SK-N-SH treated with all-trans-retinoic acid at 6 μM for 48 hours (cell line): ENCODE measurements at regions not wholly inside any gene's neighbourhood (a gene's known extent, or its start where the extent isn't known, plus 50 kb on each side); places are given as distances from the start of the nearest gene placed in this dataset.

Experiments
- ARNTL ChIP-seq: fragments of 450-650 bp; formaldehyde crosslinking; IDR thresholded peaks from 2 replicates; pipeline ENCODE4 v1.5.0; 2020; ENCODE audit warnings: low read depth, mild to moderate bottlenecking, moderate library complexity, borderline replicate concordance
- BACH2 ChIP-seq: fragments of 250-450 bp; sonication (Bioruptor Pico); IDR thresholded peaks from 2 replicates; pipeline ENCODE4 v1.9.0; 2021; ENCODE audit warnings: mild to moderate bottlenecking, borderline replicate concordance
- ESRRG ChIP-seq: fragments of 250-450 bp; sonication (Bioruptor Pico); IDR thresholded peaks from 2 replicates; pipeline ENCODE4 v1.6.1; 2021; ENCODE audit warnings: mild to moderate bottlenecking
- RARB ChIP-seq: fragments of 250-450 bp; sonication (Bioruptor Pico); IDR thresholded peaks from 2 replicates; pipeline ENCODE4 v1.8.0; 2021; ENCODE audit warnings: mild to moderate bottlenecking, moderate library complexity
- ZFP3 ChIP-seq: fragments of 250-450 bp; sonication (Bioruptor Pico); IDR thresholded peaks from 2 replicates; pipeline ENCODE4 v1.5.0; 2020; ENCODE audit warnings: mild to moderate bottlenecking, moderate library complexity
- ZFP30 ChIP-seq: fragments of 450-650 bp; formaldehyde crosslinking; IDR thresholded peaks from 2 replicates; pipeline ENCODE4 v1.5.0; 2022; ENCODE audit warnings: mild to moderate bottlenecking, moderate library complexity
- TF ChIP-seq, protein P1 (sequence below): fragments of 250-450 bp; sonication (Bioruptor Pico); IDR thresholded peaks from 2 replicates; pipeline ENCODE4 v1.5.1; 2020; ENCODE audit warnings: low read depth, mild to moderate bottlenecking, moderate library complexity
- TF ChIP-seq, protein P2 (sequence below): fragments of 250-450 bp; sonication (Bioruptor Pico); IDR thresholded peaks from 2 replicates; pipeline ENCODE4 v1.5.0; 2020; ENCODE audit warnings: mild to moderate bottlenecking, moderate library complexity
- TF ChIP-seq, protein P3 (sequence below): fragments of 250-450 bp; sonication (Bioruptor Pico); IDR thresholded peaks from 2 replicates; pipeline ENCODE4 v1.8.0; 2021; ENCODE audit warnings: low read depth, mild to moderate bottlenecking, moderate library complexity, borderline replicate concordance
- TF ChIP-seq, protein P4 (sequence below): fragments of 250-450 bp; sonication (Bioruptor Pico); IDR thresholded peaks from 2 replicates; pipeline ENCODE4 v1.5.1; 2021; ENCODE audit warnings: mild to moderate bottlenecking, moderate library complexity
- TF ChIP-seq, protein P5 (sequence below): fragments of 250-450 bp; sonication (Bioruptor Pico); IDR thresholded peaks from 2 replicates; pipeline ENCODE4 v1.8.0; 2020; ENCODE audit warnings: mild to moderate bottlenecking, moderate library complexity, borderline replicate concordance

DNA sequence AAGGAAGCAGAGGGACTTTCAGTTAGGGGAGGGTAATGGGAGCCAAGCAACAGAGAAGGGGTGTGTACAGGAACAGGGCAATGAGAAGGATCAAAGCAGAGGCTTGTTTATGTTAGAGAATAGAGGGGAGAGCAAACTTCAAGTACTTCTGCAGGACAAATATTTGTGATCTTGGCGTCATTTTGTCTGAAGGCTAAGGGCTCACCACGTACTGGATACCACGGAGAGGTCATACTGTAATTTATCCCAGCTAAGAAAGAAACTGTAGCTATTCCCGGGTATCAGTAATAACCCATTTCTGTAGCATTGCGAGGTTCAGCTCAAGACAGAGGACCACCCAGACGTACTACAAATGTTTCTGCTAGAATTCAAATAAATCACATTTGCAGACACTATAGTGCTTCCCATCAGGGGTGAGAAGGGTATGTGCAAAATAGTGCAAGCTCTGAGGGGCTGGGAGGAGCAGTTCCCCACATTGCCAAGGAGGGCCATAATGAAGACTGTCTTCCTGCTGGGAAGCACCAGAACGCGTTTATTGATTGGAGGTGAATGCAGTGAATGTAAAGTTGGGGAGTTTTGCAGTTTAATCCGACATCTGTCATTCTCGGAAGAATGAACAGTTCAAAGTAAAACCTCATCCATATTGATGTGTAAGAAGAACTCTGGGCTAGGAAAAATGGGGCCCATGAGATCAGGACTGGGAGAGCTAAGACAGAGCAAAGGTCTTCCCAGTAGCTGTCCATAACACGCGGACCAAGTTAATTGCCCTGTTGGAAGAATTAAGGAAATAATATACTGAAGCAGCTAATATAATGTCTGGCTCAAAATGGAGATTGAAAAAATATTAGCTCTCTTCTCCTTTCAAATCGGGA, 136.9 kb downstream of the RWDD3 start:
- TF ChIP-seq, protein P1, sequence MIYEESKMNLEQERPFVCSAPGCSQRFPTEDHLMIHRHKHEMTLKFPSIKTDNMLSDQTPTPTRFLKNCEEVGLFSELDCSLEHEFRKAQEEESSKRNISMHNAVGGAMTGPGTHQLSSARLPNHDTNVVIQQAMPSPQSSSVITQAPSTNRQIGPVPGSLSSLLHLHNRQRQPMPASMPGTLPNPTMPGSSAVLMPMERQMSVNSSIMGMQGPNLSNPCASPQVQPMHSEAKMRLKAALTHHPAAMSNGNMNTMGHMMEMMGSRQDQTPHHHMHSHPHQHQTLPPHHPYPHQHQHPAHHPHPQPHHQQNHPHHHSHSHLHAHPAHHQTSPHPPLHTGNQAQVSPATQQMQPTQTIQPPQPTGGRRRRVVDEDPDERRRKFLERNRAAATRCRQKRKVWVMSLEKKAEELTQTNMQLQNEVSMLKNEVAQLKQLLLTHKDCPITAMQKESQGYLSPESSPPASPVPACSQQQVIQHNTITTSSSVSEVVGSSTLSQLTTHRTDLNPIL, result no peak
- TF ChIP-seq, protein P2, sequence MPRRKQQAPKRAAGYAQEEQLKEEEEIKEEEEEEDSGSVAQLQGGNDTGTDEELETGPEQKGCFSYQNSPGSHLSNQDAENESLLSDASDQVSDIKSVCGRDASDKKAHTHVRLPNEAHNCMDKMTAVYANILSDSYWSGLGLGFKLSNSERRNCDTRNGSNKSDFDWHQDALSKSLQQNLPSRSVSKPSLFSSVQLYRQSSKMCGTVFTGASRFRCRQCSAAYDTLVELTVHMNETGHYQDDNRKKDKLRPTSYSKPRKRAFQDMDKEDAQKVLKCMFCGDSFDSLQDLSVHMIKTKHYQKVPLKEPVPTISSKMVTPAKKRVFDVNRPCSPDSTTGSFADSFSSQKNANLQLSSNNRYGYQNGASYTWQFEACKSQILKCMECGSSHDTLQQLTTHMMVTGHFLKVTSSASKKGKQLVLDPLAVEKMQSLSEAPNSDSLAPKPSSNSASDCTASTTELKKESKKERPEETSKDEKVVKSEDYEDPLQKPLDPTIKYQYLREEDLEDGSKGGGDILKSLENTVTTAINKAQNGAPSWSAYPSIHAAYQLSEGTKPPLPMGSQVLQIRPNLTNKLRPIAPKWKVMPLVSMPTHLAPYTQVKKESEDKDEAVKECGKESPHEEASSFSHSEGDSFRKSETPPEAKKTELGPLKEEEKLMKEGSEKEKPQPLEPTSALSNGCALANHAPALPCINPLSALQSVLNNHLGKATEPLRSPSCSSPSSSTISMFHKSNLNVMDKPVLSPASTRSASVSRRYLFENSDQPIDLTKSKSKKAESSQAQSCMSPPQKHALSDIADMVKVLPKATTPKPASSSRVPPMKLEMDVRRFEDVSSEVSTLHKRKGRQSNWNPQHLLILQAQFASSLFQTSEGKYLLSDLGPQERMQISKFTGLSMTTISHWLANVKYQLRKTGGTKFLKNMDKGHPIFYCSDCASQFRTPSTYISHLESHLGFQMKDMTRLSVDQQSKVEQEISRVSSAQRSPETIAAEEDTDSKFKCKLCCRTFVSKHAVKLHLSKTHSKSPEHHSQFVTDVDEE (CRISPR knock-in tag), result no peak
- TF ChIP-seq, protein P3, sequence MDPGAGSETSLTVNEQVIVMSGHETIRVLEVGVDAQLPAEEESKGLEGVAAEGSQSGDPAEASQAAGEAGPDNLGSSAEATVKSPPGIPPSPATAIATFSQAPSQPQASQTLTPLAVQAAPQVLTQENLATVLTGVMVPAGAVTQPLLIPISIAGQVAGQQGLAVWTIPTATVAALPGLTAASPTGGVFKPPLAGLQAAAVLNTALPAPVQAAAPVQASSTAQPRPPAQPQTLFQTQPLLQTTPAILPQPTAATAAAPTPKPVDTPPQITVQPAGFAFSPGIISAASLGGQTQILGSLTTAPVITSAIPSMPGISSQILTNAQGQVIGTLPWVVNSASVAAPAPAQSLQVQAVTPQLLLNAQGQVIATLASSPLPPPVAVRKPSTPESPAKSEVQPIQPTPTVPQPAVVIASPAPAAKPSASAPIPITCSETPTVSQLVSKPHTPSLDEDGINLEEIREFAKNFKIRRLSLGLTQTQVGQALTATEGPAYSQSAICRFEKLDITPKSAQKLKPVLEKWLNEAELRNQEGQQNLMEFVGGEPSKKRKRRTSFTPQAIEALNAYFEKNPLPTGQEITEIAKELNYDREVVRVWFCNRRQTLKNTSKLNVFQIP (CRISPR knock-in tag), result no peak
- TF ChIP-seq RARB (CRISPR knock-in tag) (no peak), ESRRG (CRISPR knock-in tag) (no peak), ARNTL (CRISPR knock-in tag) (no peak), BACH2 (CRISPR knock-in tag) (no peak), ZFP30 (no peak), ZFP3 (CRISPR knock-in tag) (no peak)
- TF ChIP-seq, protein P4, sequence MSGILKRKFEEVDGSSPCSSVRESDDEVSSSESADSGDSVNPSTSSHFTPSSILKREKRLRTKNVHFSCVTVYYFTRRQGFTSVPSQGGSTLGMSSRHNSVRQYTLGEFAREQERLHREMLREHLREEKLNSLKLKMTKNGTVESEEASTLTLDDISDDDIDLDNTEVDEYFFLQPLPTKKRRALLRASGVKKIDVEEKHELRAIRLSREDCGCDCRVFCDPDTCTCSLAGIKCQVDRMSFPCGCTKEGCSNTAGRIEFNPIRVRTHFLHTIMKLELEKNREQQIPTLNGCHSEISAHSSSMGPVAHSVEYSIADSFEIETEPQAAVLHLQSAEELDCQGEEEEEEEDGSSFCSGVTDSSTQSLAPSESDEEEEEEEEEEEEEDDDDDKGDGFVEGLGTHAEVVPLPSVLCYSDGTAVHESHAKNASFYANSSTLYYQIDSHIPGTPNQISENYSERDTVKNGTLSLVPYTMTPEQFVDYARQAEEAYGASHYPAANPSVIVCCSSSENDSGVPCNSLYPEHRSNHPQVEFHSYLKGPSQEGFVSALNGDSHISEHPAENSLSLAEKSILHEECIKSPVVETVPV, result no peak
- TF ChIP-seq, protein P5, sequence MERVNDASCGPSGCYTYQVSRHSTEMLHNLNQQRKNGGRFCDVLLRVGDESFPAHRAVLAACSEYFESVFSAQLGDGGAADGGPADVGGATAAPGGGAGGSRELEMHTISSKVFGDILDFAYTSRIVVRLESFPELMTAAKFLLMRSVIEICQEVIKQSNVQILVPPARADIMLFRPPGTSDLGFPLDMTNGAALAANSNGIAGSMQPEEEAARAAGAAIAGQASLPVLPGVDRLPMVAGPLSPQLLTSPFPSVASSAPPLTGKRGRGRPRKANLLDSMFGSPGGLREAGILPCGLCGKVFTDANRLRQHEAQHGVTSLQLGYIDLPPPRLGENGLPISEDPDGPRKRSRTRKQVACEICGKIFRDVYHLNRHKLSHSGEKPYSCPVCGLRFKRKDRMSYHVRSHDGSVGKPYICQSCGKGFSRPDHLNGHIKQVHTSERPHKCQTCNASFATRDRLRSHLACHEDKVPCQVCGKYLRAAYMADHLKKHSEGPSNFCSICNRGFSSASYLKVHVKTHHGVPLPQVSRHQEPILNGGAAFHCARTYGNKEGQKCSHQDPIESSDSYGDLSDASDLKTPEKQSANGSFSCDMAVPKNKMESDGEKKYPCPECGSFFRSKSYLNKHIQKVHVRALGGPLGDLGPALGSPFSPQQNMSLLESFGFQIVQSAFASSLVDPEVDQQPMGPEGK, result no peak
